OCI-LY1 (cell line): ENCODE measurements at regions not wholly inside any gene's neighbourhood (a gene's known extent, or its start where the extent isn't known, plus 50 kb on each side); places are given as distances from the start of the nearest gene placed in this dataset.

Source experiments
- EZH2 ChIP-seq: fragments of 200-600 bp; sonication (generic), shearing (Covaris generic); IDR thresholded peaks from 2 replicates; pipeline ENCODE4 v1.8.0; 2017; ENCODE audit warnings: borderline replicate concordance, mixed run types, mild to moderate bottlenecking, antibody characterized with exemption, low read length, moderate library complexity, mixed read lengths
- TF ChIP-seq, protein P1 (sequence below): fragments of 200-600 bp; sonication (generic), shearing (Covaris generic); IDR thresholded peaks from 2 replicates; pipeline ENCODE4 v1.5.1; 2017; ENCODE audit warnings: mild to moderate bottlenecking, antibody characterized with exemption, low read length, moderate library complexity, mixed read lengths

DNA sequence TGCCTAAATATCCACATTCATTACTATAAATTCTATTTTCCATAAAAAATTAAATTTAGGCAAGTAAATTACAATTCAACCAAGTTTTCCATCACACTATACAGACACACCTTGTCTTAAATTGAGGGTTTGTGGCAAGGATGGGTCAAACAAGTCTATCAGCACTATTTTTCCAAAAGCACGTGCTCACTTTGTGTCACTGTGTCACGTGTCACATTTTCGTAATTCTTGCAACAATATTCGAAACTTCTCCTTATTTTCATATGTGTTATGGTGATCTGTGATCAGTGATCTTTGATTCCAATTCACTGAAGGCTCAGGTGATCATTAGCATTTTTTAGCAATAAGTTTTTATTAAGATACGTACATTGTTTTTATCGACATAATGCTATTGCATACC is 323.3 kb upstream of the CNTN4 start:
- TF ChIP-seq, protein P1, sequence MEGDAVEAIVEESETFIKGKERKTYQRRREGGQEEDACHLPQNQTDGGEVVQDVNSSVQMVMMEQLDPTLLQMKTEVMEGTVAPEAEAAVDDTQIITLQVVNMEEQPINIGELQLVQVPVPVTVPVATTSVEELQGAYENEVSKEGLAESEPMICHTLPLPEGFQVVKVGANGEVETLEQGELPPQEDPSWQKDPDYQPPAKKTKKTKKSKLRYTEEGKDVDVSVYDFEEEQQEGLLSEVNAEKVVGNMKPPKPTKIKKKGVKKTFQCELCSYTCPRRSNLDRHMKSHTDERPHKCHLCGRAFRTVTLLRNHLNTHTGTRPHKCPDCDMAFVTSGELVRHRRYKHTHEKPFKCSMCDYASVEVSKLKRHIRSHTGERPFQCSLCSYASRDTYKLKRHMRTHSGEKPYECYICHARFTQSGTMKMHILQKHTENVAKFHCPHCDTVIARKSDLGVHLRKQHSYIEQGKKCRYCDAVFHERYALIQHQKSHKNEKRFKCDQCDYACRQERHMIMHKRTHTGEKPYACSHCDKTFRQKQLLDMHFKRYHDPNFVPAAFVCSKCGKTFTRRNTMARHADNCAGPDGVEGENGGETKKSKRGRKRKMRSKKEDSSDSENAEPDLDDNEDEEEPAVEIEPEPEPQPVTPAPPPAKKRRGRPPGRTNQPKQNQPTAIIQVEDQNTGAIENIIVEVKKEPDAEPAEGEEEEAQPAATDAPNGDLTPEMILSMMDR = no peak
- no peak for TF ChIP-seq EZH2
